GM13976 (cell line): ENCODE measurements at regions not wholly inside any gene's neighbourhood (a gene's known extent, or its start where the extent isn't known, plus 50 kb on each side); places are given as distances from the start of the nearest gene placed in this dataset.

Experiments used
- DNase-seq: peaks from one replicate; pipeline ENCODE4 v3.0.0; 2012; ENCODE audit warnings: low spot score
- CTCF ChIP-seq: IDR thresholded peaks from 2 replicates; pipeline ENCODE4 v1.5.1; 2012; ENCODE audit warnings: borderline replicate concordance, mild to moderate bottlenecking; ENCODE audit not compliant: insufficient read depth; ENCODE audit errors: extremely low read depth, missing control alignments, control extremely low read depth
- in situ Hi-C: fragments of 300-500 bp; cut with MboI; formaldehyde crosslinking; loops from one replicate; pipeline ENCODE4 v1.12.0; 2022; ENCODE audit warnings: low sequenced_read_pairs, mixed read lengths, inconsistent platforms; ENCODE audit not compliant: unreplicated experiment

- no peak for TF ChIP-seq CTCF
- in situ Hi-C loops: no loop called here
- no peak for DNase-seq
Measured at GRCh38 chr9:10921671-10922070, 308.9 kb upstream of the PTPRD start.

- in situ Hi-C loops: no loop called here
- TF ChIP-seq CTCF: no peak
- no peak for DNase-seq
Measured at GRCh38 chr9:10925896-10926295, 313.1 kb upstream of the PTPRD start.

- no peak for TF ChIP-seq CTCF
- in situ Hi-C loops: no loop called here
- no peak for DNase-seq
Measured at GRCh38 chr9:10928372-10928771, 315.6 kb upstream of the PTPRD start.

- DNase-seq: no peak
- in situ Hi-C loops: no loop called here
- no peak for TF ChIP-seq CTCF
Measured at GRCh38 chr9:10930081-10930480, 317.3 kb upstream of the PTPRD start.

- no peak for DNase-seq
- no peak for TF ChIP-seq CTCF
- in situ Hi-C loops: no loop called here
Measured at GRCh38 chr9:10946676-10947410, 334.0 kb upstream of the PTPRD start.

- no peak for TF ChIP-seq CTCF
- no peak for DNase-seq
- in situ Hi-C loops: no loop called here
Measured at GRCh38 chr9:10957878-10958277, 345.1 kb upstream of the PTPRD start.

- in situ Hi-C loops: no loop called here
- no peak for TF ChIP-seq CTCF
- no peak for DNase-seq
Measured at GRCh38 chr9:10961883-10962282, 349.1 kb upstream of the PTPRD start.
